IPS-20b (cell line): ENCODE measurements at regions not wholly inside any gene's neighbourhood (a gene's known extent, or its start where the extent isn't known, plus 50 kb on each side); places are given as distances from the start of the nearest gene placed in this dataset.

Source experiments
- H3K27ac ChIP-seq: one replicate; pipeline ENCODE4 v1.5.1; 2013; ENCODE audit warnings: low read length
- H3K27me3 ChIP-seq: 2 replicates; pipeline ENCODE4 v1.6.1; 2013; ENCODE audit warnings: mild to moderate bottlenecking, low read length, inconsistent platforms; ENCODE audit not compliant: insufficient read depth
- H3K36me3 ChIP-seq: 2 replicates; pipeline ENCODE4 v1.6.1; 2013; ENCODE audit warnings: low read depth, mild to moderate bottlenecking, inconsistent platforms, low read length, moderate library complexity; ENCODE audit not compliant: insufficient read depth
- H3K4me1 ChIP-seq: 2 replicates; pipeline ENCODE4 v1.6.1; 2013; ENCODE audit warnings: mild to moderate bottlenecking, control low read depth, inconsistent platforms, low read length, moderate library complexity; ENCODE audit not compliant: insufficient read depth
- H3K4me3 ChIP-seq: 2 replicates; pipeline ENCODE4 v1.5.1; 2013; ENCODE audit warnings: mild to moderate bottlenecking, low read length, inconsistent platforms
- H3K9ac ChIP-seq: 2 replicates; pipeline ENCODE4 v1.6.1; 2013; ENCODE audit warnings: low read depth, mild to moderate bottlenecking, inconsistent platforms, low read length, moderate library complexity
- H3K9me3 ChIP-seq: 2 replicates; pipeline ENCODE4 v1.6.1; 2013; ENCODE audit warnings: mild to moderate bottlenecking, low read depth, low read length, inconsistent platforms; ENCODE audit not compliant: insufficient read depth

GRCh38 chr13:111914241-111915103, 152.5 kb upstream of the SOX1 start:
- Histone ChIP-seq H3K36me3 (no peaks in the 10 kb centered on the region), H3K4me3 (no peak overlapping the region), H3K4me1 (no peaks in the 10 kb centered on the region), H3K9me3 (no peaks in the 10 kb centered on the region), H3K27ac (no peak overlapping the region), H3K27me3 (no peaks in the 10 kb centered on the region), H3K9ac (no peak overlapping the region)

- Histone ChIP-seq H3K27me3 (no peaks in the 10 kb centered on the region), H3K4me1 (no peaks in the 10 kb centered on the region; the same call in 1 of the 2 replicates), H3K27ac (no peak overlapping the region), H3K36me3 (no peaks in the 10 kb centered on the region), H3K9me3 (no peaks in the 10 kb centered on the region), H3K9ac (no peak overlapping the region), H3K4me3 (no peak overlapping the region)
Measured at GRCh38 chr13:111915104-111915551, 151.8 kb upstream of the SOX1 start.

- Histone ChIP-seq H3K4me1 (no peaks in the 10 kb centered on the region; the same call in 1 of the 2 replicates), H3K27me3 (no peaks in the 10 kb centered on the region), H3K9ac (no peak overlapping the region), H3K36me3 (no peaks in the 10 kb centered on the region), H3K4me3 (no peak overlapping the region), H3K27ac (no peak overlapping the region), H3K9me3 (no peaks in the 10 kb centered on the region)
Measured at GRCh38 chr13:111916201-111916600, 150.7 kb upstream of the SOX1 start.

- H3K4me1 ChIP-seq: no peaks in the 10 kb centered on the region; the same call in 1 of the 2 replicates
- no peak overlapping the region for H3K9ac ChIP-seq
- H3K27me3 ChIP-seq: no peaks in the 10 kb centered on the region
- no peak overlapping the region for H3K4me3 ChIP-seq
- H3K36me3 ChIP-seq: no peaks in the 10 kb centered on the region
- no peak overlapping the region for H3K27ac ChIP-seq
- no peaks in the 10 kb centered on the region for H3K9me3 ChIP-seq
Measured at GRCh38 chr13:111917086-111917485, 149.9 kb upstream of the SOX1 start.

- no peak overlapping the region for H3K4me3 ChIP-seq
- no peaks in the 10 kb centered on the region; the same call in 1 of the 2 replicates for H3K4me1 ChIP-seq
- no peaks in the 10 kb centered on the region for H3K27me3 ChIP-seq
- H3K9me3 ChIP-seq: no peaks in the 10 kb centered on the region
- H3K9ac ChIP-seq: no peak overlapping the region
- H3K36me3 ChIP-seq: no peaks in the 10 kb centered on the region
- H3K27ac ChIP-seq: no peak overlapping the region
Measured at GRCh38 chr13:111917901-111918300, 149.0 kb upstream of the SOX1 start.

- H3K27me3 ChIP-seq: no peaks in the 10 kb centered on the region
Measured at GRCh38 chr13:111919286-111919685, 147.7 kb upstream of the SOX1 start.

GRCh38 chr13:111919849-111920248, 147.1 kb upstream of the SOX1 start:
- Histone ChIP-seq H3K9me3 (no peaks in the 10 kb centered on the region), H3K4me1 (no peaks in the 10 kb centered on the region; the same call in 1 of the 2 replicates), H3K9ac (no peak overlapping the region), H3K36me3 (no peaks in the 10 kb centered on the region), H3K27ac (no peak overlapping the region), H3K27me3 (no peaks in the 10 kb centered on the region), H3K4me3 (no peak overlapping the region)

More at GRCh38 chr13:111919286-111919685, 147.7 kb upstream of the SOX1 start:
- H3K9me3 ChIP-seq: no peaks in the 10 kb centered on the region
- no peak overlapping the region for H3K9ac ChIP-seq
- H3K4me1 ChIP-seq: no peaks in the 10 kb centered on the region; the same call in 1 of the 2 replicates
- H3K27ac ChIP-seq: no peak overlapping the region
- H3K36me3 ChIP-seq: no peaks in the 10 kb centered on the region
- no peak overlapping the region for H3K4me3 ChIP-seq

- Histone ChIP-seq H3K27me3 (no peaks in the 10 kb centered on the region), H3K4me1 (no peaks in the 10 kb centered on the region; the same call in 1 of the 2 replicates), H3K4me3 (no peak overlapping the region), H3K9me3 (no peaks in the 10 kb centered on the region), H3K9ac (no peak overlapping the region), H3K36me3 (no peaks in the 10 kb centered on the region), H3K27ac (no peak overlapping the region)
Measured at GRCh38 chr13:111920306-111920931, 146.5 kb upstream of the SOX1 start.

- Histone ChIP-seq H3K4me1 (no peaks in the 10 kb centered on the region; the same call in 1 of the 2 replicates), H3K9ac (no peak overlapping the region), H3K36me3 (no peaks in the 10 kb centered on the region), H3K27ac (no peak overlapping the region), H3K27me3 (no peaks in the 10 kb centered on the region), H3K9me3 (no peaks in the 10 kb centered on the region), H3K4me3 (no peak overlapping the region)
Measured at GRCh38 chr13:111920932-111921705, 145.8 kb upstream of the SOX1 start.

GRCh38 chr13:111922086-111922485, 144.9 kb upstream of the SOX1 start:
- Histone ChIP-seq H3K9me3 (no peaks in the 10 kb centered on the region), H3K27me3 (no peaks in the 10 kb centered on the region), H3K9ac (no peak overlapping the region), H3K36me3 (no peaks in the 10 kb centered on the region), H3K4me3 (no peak overlapping the region), H3K4me1 (no peaks in the 10 kb centered on the region; the same call in 1 of the 2 replicates), H3K27ac (no peak overlapping the region)

- H3K4me1 ChIP-seq: no peaks in the 10 kb centered on the region; the same call in 1 of the 2 replicates
- H3K9ac ChIP-seq: no peak overlapping the region
- H3K27ac ChIP-seq: no peak overlapping the region
- no peaks in the 10 kb centered on the region for H3K9me3 ChIP-seq
- H3K27me3 ChIP-seq: no peaks in the 10 kb centered on the region
- no peaks in the 10 kb centered on the region for H3K36me3 ChIP-seq
- no peak overlapping the region for H3K4me3 ChIP-seq
Measured at GRCh38 chr13:111923439-111923838, 143.5 kb upstream of the SOX1 start.
